22Rv1 (cell line): ENCODE measurements at regions not wholly inside any gene's neighbourhood (a gene's known extent, or its start where the extent isn't known, plus 50 kb on each side); places are given as distances from the start of the nearest gene placed in this dataset.

ENCODE experiments used
- H3K27ac ChIP-seq: fragments of 450-650 bp; 2 replicates; pipeline ENCODE4 v1.5.1; 2017
- CTCF ChIP-seq: fragments of 450-650 bp; IDR thresholded peaks from 2 replicates; pipeline ENCODE4 v1.5.1; 2017; ENCODE audit warnings: mild to moderate bottlenecking
- ZFX ChIP-seq: fragments of 450-650 bp; IDR thresholded peaks from 2 replicates; pipeline ENCODE4 v1.6.1; 2017; ENCODE audit warnings: antibody characterized with exemption, borderline replicate concordance

DNA sequence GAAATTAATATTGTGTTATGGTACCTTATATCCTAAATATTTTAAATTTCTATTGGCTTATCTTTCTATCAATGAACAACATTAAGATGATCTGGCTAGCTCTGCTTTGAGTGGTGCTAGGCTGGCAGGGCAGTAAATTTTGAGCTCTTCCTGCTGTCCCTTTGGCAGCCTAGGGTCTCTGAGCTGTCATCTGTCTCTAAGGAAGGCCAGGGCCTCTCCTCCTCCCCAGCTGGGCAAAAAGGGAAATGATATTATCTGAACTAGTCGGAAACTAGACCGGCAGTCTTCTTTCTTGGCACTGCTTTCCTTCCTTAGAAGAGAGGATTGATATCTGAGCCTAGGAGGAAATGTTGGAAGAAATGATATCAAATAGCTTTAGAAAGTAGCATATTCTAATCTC lies 176.7 kb upstream of the BTBD3 start:
- no peak overlapping the region for H3K27ac ChIP-seq
- no peak for TF ChIP-seq ZFX
- no peak for TF ChIP-seq CTCF

GRCh38 chr20:11745145-11745544 lies 172.5 kb upstream of the BTBD3 start:
- TF ChIP-seq CTCF (no peak), ZFX (no peak)
- no peak overlapping the region for H3K27ac ChIP-seq

GRCh38 chr20:11748436-11748835 lies 169.3 kb upstream of the BTBD3 start:
- no peak for TF ChIP-seq ZFX
- no peak for TF ChIP-seq CTCF
- no peak overlapping the region for H3K27ac ChIP-seq

DNA sequence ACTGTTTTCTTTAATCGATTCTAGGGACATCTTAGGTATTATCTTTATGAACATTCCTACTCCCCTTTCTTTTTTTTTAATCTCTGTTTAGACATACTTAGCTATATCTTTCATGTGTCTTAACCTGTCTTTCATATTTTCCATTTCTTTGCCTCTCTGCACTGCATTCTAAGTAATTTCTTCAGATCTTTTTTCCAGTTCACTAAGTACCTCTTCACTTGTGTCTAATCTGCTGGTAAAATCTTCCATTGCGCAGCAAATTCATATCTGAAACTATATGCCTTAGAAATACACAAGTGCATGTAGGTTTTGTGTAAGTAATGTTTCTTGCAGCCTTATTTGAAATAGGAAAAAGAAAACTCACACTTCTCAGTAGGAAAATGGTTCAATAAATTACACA lies 165.4 kb upstream of the BTBD3 start:
- H3K27ac ChIP-seq = no peak overlapping the region
- TF ChIP-seq CTCF (no peak), ZFX (no peak)

DNA sequence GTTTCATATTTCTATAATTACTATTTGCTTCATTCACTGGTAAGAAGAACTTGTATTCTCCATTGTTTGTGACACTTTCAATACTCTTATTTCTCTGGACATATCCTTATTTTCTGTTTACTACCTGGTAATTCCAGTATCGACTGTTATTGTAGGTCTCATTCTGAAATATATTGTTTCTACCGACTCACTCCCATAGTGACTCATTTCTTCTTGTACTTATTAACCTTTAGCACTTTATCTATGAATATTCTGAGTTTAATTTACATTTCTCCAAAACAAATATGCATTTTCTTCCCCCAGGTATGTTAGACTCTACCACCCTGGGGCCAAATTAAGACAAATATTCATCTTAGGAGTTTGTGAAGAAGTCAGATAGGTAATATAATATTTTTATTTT lies 164.5 kb upstream of the BTBD3 start:
- TF ChIP-seq ZFX (no peak), CTCF (no peak)
- no peak overlapping the region for H3K27ac ChIP-seq

DNA sequence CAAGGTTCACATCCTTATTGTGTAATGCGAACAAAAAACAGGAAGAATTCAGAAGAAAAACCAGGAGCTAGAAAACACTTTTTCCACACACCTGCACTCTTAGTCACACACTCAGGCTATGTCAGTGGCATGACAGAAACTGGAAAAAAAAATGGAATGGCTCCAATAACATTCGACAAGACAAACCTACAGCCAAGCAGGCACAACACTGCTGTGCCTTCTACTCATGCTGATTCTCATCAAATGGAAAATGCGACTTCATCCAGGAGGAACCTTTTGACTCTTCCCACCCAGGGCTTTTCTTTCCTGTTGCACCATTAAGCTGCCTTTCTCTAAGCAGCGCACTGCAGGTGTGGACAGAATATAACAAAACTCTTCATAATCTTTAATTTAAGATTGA lies 163.2 kb upstream of the BTBD3 start:
- no peak for TF ChIP-seq ZFX
- no peak for TF ChIP-seq CTCF
- no peak overlapping the region for H3K27ac ChIP-seq

DNA sequence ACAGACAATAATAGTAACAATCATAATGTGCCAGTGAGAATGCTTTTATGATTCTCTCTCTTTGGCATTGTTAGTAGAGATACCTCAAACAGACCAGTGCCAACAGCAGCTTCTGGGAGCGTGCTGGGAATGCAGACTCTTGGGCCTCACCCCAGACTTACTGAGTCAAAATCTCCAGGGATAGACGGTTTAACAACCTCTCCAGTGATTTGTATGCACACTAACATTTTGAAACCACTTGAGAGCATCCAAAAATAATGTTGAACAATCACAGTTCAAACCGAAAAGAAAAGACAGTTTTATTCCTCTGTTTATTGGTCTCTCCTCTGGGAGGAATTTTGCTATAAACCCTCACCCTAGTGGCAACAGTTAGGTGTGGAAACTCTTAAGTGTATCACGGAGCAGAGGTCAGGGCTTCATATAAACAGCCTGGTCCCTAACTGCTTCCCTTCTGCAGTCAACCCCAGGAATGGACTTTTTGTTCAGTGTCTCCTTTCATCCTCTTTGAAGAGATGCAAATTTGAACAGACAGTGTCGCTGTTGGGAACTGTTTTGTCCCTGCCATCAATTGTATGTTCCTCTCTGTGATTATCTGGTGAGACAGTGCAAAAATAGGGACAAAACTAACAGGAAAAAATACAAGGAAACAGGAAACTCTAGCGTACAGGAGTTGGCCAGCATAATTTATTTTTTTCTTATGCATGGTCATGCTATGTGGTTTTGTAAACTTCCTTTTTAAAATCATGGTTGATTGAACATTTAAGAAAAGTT lies 162.4 kb upstream of the BTBD3 start:
- no peak overlapping the region for H3K27ac ChIP-seq
- TF ChIP-seq CTCF = no peak
- TF ChIP-seq ZFX = no peak
